GM19468 (cell line): ENCODE measurements at regions not wholly inside any gene's neighbourhood (a gene's known extent, or its start where the extent isn't known, plus 50 kb on each side); places are given as distances from the start of the nearest gene placed in this dataset.
"Not testable (repeated sequence)": the region's sequence is repeated elsewhere in the genome, so short reads cannot be mapped to it uniquely, and the experiment has no call there.

ENCODE experiments used
- ATAC-seq: cut with Tn5 transposase; IDR thresholded peaks from one replicate; pipeline ENCODE4 v1.9.1; 2021; ENCODE audit warnings: mild to moderate bottlenecking, moderate library complexity, moderate number of reproducible peaks; ENCODE audit not compliant: unreplicated experiment; ENCODE audit errors: extremely low read depth

DNA sequence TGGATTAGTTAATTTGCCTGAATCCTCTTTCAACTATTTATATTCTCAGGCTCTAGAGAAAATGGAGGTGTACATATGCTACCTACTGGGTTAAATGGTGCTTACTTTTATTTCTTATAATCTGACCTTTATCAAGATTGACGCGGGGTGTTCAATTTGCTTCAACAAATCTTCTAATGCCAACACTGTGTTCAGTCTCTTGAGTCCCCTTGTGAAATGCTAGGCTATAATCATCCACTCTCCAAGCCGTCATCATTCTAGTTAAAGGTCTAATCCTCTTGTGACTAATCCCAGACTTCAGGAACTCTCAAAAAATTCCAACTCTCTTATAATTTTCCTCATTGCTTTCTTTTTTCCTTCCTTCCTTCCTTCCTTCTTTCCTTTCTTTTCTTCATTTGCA, 1396.2 kb downstream of the CDH8 start:
- ATAC-seq, result no peak

DNA sequence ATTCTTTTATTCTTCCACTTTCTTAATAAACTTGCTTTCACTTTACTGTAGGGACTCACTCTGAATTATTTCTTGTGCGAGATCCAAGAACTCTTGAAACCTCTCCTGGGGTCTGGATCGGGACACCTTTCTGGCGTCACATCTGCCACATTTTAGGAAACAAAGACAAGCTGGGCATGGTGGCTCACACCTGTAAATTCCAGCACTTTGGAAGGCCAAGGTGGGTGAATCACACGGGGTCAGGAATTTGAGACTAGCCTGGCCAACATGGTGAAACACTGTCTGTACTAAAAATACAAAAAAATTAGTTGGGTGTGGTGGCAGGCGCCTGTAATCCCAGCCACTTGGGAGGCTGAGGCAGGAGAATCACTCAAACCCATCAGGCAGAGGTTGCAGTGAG, 1399.6 kb downstream of the CDH8 start:
- ATAC-seq, result not testable (repeated sequence)

DNA sequence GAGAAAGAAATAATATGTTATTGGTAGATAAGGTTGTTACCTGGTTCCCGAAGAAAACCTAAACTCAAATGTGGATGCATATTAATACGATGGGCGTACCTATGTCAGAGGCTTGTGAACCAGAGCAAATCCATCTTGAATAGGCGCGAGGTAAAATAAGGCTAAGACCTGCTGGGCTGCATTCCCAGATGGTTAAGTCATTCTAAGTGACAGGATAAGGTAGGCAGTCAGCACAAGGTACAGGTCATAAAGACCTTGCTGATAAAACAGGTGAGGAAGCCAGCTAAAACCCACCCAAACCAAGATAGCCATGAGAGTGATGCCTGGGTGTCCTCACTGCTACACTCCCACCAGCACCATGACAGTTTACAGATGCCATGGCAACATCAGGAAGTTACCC, 1400.1 kb downstream of the CDH8 start:
- no peak for ATAC-seq

DNA sequence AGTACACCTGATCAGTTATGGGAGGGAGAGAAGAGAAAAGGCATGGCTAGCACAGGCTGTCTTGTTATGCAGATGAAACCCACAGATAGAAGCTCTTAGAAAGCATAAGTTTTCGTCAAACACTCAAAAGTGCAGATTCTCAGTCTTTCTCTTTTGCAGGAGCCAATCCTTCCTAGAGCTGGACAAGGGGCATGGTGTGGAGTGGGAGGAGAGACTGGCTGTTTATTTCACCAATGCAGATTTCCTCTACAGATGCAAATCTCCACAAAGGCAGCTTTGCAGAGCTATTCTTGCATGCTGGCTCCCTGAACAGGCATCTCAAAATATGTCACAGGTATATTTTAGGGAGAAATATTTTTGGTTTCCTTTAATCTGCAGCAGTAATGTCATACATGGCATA, 1400.7 kb downstream of the CDH8 start:
- no peak for ATAC-seq

DNA sequence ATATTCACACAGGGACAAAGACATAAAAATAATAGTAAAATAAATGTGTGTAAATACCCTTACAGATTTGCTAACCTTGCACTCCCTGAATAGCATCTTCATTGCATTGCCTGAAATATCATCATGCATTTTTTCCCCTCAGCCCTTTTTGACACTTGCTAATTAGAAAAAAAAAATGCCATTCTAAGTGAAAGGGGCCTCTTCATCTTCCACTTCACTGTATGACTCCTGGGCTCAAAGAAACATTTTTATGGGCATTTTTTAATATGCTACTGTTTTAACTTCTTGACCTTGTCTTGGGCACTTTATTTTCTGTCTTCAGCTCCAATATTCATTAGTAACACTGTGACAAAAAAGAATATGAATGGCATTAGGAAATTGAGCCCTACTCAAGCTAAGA, 1424.4 kb downstream of the CDH8 start:
- no peak for ATAC-seq

DNA sequence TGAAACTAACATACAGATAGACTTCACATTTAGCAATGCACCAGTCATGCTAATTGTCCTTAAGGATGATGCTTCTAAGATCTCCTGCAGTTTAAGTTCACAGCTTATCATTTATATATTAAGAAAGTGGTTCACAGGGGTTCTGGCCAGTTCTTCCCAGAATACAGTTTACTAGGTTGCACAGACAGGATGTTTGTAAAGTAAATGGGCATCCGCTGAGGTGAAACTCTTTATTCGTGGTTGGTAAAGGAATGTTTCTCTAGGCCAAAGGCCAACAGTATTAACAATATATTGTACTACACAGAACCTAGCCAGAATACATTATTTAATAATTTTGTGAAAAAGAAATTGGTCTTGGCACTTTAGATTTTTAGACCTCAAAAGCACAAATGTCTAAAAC, 1427.3 kb downstream of the CDH8 start:
- ATAC-seq, result no peak

DNA sequence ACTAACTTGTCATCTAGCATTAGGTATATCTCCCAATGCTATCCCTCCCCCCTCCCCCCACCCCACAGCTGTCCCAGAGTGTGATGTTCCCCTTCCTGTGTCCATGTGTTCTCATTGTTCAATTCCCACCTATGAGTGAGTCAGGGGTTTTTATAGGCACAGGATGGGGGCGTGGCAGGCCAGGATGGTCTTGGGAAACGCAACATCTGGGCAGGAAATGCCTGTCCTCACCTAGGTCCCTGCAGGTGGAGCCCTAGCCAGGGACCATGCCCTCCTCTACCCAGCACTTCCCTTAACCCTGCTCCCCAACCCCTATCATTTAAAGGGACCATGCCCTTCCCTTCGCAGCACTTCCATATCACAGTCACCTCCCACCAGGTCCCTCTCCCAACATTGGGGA, 1430.6 kb downstream of the CDH8 start:
- ATAC-seq, result not testable (repeated sequence)

DNA sequence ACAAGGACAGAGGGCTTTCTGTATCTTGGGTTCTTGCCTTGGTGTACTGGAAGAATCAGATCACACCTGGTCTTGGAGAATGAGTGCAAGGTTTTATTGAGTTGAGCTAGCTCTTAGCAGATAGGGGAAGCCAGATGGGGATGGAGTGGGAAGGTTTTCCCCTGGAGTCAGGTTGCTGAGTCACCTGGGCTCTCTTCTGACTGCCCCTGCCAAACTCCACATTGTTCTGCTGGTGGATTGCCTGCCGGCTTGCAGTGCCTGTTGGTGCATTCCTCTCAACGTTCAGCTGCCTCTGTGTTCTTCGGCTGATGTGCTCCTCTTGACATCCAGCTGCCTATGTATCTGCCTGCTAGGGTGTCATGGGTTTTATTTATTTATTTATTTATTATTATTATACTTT, 1431.1 kb downstream of the CDH8 start:
- no peak for ATAC-seq

DNA sequence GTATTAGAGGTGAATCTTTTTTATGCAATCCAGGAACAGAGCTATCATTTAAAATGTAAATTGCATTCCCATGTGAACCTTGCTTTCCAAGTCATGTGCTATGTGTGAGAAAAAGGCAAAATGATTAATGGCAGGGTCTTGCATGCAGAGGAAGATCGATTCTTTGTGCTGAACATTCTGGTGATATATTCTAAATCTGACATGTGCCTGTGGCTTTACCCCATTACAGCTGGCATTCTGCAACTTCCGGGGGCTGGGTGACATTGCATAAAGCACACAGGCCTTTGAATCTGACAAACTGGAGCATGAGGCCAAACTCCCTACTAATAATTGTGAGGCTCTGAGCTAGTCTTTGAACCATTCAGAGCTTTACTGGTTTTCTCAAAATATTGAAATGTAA, 1449.7 kb downstream of the CDH8 start:
- ATAC-seq, result no peak

DNA sequence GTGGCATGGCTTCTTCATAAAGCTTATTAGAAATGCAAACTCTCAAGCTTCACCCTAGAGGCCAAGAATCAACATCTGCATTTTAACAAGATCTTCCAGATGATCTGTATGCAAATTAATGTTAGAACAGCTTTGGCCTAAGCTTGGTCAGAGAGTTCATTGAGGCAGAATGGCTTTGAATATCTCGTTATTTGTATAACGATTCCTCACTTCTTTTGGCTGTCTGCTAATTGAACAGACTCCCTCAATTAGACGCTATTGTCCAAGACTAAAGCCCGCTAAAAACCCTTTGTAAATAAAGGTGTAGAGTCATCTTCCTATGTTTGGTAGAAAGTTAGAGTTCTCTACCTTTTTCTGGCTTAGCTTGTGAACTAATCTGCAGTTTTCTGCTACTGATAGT, 1453.7 kb downstream of the CDH8 start:
- ATAC-seq, result no peak

DNA sequence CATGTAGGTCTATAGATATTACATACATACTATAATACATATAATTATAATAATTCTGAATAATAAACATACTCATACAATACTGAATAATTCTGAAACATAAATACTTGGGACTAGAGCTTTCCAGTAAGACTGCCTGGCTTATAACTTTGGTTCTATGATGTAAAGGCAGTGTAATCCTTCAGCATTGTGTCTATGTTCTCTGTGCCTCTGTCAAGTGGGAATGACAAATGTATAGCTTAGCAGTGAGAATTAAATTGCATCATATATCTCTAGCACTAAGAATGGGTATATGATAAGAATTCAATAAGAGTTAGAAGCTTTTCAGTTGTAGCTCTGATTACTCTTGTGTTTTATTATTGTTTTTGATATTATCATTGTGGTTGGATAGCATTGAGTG, 1469.3 kb downstream of the CDH8 start:
- ATAC-seq, result no peak

DNA sequence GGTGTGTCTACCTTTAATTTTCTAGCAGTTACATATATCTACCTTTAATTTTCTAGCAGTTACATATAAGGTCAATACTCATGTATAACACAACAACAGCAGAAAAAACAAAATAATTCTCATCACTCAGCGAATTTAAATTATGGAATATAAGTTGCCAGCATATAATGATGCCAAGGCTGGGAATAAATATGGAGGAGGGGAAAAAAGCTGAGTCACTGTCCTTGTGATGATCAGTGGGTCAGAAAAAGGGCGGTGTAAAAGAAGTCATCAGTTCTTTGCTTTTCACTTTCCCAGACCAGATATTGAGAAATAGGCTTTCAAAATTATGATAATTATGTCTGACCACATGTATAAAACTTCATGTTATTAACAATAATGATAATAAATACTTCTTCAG, 1471.7 kb downstream of the CDH8 start:
- ATAC-seq, result no peak

DNA sequence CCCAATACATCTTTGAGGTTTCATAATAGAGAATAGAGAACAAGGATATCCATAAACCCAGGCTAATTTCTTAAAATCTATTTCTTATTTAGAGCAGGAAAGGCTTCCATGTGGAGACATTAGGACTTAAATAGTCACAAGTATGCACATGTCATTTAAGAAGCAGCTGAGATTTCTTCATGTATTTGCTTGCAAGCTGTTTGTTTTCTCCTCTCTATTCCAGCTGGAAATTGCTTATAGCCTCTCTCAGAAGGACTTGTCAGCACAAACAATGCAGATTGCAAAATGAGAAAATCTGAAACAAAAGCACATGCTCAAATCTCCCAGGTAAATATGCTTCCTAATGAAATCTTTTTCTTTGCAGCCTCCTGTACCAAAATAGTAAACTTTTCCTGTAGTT, 1473.1 kb downstream of the CDH8 start:
- ATAC-seq, result no peak

DNA sequence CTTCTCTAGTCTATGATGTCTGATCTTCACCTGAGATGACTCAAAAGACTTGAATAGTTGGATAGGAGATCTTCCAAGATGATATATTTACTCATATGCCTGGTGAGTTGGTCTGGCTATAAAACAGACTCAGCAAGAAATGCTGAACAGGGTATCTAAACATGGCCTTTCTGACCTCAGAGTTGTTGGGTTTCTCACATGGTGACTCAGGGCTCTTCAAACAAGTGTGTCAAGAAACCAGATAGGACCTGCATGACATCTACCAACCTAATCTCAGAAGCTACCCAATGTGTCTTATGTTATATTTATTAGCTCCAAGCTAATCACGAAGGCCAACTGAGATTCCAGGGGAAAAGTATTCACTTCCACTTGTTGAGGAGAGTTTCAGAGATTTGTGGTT, 1477.3 kb downstream of the CDH8 start:
- no peak for ATAC-seq

DNA sequence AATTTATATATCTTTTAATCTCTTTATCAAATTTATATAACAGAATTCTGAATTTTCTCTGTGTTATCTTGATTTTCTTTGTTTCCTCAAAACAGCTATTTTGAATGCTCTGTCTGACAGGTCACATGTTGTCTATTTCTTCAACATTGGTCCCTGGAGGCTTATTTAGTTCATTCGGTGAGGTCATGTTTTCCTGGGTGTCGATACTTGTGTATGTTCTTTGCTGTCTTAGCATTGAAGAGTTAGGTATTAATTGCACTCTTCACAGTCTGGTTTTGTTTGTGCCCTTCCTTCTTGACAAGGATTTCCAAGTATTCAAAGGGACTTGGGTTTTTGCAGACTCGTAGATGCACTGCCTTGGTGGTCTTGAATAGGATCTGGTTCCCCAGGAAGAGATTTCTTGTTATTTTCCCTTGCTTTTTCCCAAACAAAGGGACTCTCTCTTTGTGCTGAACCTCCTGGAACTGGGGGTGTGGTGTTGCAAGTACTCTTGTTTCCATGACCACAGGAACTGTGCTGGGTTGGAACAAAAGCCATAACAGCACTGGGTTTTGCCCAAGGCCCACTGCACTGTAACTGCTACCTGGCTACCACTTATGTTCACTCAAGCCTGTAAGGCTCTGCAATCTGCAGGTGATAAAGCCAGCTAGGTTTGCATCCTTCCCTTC, 1483.0 kb downstream of the CDH8 start:
- no peak for ATAC-seq

DNA sequence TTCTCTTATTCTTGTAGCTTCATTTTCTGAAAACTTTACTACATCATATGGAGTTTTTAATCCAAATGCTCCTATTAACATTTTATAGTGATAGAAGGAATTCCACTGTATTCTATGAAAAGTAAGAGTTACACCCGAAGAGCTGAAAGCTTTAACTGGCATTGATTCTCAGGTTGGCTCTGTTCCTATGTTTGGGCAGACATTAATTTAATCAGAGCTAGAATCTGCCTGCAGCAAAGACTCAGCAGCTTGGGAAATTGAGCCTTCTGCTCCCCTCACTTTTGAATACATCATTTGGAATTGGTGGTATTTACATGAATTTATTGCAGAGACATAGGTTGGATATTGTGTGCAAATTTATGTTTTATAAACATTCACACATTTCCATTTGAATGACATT, 1494.7 kb downstream of the CDH8 start:
- no peak for ATAC-seq

DNA sequence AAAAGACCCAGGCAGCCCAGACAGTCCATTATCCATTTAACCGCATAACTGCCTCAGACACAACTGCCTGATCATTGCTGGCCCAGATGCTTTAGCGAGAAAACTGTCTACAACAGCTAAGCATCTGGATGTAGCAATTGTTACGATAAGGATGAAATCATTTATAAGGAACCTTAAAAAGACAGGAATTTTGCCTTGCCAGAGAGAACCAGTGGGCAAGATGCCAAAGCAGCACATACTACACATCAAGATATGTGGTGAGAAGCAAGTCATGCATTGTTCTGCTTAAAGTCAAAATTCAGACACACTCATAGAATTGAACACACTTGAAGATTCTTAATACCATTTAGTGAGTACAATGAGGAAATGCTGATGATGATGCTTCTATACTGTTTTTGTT, 1525.3 kb downstream of the CDH8 start:
- ATAC-seq, result no peak

DNA sequence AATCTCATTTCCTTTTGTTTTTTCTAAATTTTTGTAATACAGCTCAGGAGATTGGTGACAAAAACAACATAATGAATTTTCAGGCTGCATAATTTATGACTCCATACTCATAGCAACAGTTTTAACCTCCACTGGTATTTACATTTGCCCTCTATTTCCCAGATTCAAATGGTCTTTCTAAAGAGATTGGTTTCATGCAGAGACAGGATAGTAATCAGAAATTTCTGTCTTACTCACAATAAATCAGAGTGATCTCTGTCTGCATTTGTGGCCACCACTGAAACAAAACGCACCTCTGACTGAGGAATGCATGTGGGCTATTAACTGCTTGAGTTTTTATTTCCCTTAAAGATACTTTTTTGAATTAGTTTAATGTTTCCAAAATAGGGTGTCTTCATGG, 1526.0 kb downstream of the CDH8 start:
- ATAC-seq, result no peak

DNA sequence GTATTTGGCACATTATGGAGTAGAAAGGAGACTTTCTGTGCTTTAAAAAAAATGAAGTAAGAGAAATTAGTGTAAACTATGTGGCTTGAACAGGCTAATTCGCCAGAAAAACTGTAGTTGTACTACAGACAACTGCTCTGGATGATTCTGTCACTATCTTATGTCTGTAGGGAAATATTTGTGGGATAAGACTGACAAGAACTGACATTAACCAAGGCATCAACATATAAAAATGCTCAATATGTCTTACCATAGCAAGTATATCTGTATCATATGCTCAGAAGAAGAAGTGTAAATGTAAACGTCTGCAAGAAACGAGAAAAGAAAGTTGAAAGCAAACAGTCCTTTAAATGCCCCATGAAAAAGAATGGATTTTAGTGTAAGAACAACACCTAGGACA, 1545.0 kb downstream of the CDH8 start:
- ATAC-seq, result no peak

DNA sequence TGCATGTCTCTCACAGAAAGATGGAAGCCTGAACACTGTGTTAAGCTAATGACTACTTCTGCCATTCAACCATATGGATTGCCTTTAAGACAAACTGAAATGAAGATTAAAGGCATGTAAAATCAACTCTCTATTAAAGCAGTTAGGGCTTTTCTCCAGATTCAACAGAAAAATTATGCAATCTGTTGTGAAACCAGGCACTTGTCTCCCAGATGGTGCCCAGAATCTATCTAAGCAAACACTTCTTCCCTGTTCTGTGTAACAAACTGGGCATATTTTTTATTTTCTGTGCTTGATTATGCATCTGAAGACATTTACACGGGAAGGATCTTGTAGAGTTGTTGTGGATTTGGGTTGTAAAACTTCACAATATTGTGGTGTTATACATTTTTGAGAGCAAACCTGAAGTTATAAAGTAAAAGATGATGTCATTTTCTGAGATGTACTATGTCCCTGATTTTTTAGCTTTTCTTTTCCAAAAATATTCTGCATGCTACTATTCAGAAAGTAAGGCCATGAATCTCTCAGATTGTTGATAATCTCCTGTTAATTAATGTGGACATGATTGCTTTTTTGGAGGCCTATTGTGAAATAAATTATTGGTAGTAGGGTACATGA, 1550.3 kb downstream of the CDH8 start:
- no peak for ATAC-seq

DNA sequence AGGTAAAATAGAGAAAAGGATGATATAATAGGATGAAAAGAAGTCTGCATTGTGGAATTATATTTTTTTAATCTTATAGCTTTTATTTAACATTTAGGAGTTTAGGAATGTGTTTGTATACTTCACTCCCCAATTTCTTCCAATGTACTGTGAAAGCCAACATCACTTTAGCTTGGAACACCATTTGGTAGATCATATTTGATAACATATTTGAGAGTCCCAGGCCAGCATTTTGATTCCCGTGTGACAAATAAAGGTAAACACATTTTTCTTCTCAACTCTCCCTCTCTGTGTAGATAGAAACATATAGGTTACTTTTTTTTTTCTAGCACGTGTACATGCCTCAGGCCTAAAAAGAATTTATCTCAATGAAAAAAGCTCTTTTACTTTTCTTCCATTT, 1551.3 kb downstream of the CDH8 start:
- no peak for ATAC-seq

DNA sequence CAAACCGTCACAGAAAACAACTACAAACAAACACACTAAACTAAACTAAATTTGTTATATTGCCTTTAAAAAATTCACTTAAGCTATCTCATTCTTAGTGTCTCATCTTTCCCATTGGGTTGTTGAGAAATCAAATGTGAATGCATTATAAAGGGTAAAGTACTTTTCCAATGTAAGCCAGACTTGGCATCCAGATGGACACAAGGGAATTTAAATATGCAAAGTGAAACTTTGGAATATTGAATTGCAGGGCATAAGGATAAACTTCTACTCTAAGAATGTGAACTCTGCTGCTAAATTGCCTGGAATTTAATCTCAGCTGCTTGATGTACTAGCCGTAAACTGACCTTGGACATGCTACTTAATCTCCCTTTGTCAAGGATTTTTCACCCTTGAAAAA, 1554.6 kb downstream of the CDH8 start:
- no peak for ATAC-seq
